GM12865 (cell line): ENCODE measurements at regions not wholly inside any gene's neighbourhood (a gene's known extent, or its start where the extent isn't known, plus 50 kb on each side); places are given as distances from the start of the nearest gene placed in this dataset.

ENCODE experiments used
- DNase-seq: peaks from one replicate; pipeline ENCODE4 v3.0.0; 2010; ENCODE audit warnings: low read depth
- H3K4me3 ChIP-seq: 2 replicates; pipeline ENCODE4 v1.5.1; 2011; ENCODE audit warnings: mild to moderate bottlenecking, low read depth, low read length, control low read depth
- TF ChIP-seq, protein P1 (sequence below): IDR thresholded peaks from 2 replicates; pipeline ENCODE4 v1.5.1; 2011; ENCODE audit warnings: low read length, control low read depth, low read depth, inconsistent platforms; ENCODE audit not compliant: insufficient read depth; ENCODE audit errors: missing control alignments

DNA sequence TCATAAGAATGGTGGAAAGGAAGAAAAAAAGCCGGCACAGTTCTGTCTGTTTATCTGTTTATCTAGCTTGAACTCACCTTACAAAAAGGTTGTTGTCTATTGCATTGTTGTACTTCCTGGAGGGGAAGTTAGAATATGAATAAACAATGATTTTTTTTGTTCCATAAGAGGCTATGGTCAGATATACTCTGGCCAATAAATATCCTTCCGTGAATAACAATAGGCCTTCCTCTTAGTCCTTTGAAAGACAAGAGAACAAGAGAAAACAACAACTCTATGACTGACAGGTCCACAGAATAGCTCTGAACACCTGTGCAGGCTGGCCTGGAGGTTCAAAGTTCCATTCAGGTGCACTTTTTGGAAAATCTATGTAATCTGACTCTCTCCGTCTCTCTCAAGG lies 192.8 kb upstream of the KRR1 start:
- TF ChIP-seq, protein P1, sequence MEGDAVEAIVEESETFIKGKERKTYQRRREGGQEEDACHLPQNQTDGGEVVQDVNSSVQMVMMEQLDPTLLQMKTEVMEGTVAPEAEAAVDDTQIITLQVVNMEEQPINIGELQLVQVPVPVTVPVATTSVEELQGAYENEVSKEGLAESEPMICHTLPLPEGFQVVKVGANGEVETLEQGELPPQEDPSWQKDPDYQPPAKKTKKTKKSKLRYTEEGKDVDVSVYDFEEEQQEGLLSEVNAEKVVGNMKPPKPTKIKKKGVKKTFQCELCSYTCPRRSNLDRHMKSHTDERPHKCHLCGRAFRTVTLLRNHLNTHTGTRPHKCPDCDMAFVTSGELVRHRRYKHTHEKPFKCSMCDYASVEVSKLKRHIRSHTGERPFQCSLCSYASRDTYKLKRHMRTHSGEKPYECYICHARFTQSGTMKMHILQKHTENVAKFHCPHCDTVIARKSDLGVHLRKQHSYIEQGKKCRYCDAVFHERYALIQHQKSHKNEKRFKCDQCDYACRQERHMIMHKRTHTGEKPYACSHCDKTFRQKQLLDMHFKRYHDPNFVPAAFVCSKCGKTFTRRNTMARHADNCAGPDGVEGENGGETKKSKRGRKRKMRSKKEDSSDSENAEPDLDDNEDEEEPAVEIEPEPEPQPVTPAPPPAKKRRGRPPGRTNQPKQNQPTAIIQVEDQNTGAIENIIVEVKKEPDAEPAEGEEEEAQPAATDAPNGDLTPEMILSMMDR, result no peak
- no peak for DNase-seq
- no peak overlapping the region for H3K4me3 ChIP-seq

DNA sequence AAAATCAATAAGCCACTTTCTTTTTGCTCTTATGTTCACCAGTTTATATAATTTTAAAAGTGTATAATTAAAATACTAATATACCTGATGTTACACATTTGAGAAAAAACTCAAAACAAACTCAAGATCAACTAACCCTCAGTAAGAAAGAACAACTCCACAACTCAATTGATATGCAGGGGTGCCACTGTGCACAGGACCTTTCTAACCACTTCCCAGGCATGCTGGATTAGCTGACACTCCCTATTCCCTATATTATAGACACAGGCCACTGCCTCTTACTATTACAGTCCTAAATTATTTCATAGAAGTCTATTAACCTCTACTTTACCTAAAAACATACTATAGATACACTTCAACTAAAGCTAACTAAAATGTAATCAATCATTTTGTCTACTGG lies 191.7 kb upstream of the KRR1 start:
- no peak overlapping the region for H3K4me3 ChIP-seq
- TF ChIP-seq, protein P1, result no peak
- no peak for DNase-seq

DNA sequence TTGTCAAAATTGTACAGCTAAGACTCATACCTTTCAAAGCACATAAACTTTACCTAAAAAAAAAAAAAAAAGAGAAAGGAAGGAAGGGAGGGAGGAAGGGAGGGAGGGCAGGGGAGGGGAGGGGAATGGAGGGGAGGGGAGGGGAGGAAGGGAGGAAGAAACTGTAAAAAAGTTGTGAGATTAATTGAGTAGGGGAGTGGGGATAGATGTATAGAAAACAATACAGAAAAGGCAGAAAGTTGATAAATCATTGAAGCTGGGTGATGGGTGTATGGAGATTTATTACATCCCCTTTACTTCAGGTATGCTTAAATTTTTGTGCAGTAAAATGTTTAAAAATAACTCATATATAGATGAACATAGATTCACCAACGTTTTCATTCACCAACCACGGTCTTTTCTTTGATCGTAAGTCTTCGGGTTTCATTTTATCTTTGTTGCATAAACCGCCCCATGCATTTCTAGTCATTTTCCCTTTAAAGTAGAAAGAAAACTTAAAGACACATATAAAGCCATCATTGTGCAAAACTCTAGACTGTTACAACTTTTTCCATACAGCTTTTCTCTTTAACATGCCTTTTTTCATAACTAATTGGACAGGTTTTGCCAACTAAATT lies 191.2 kb upstream of the KRR1 start:
- no peak for DNase-seq
- TF ChIP-seq, protein P1, result no peak
- H3K4me3 ChIP-seq, result no peak overlapping the region

DNA sequence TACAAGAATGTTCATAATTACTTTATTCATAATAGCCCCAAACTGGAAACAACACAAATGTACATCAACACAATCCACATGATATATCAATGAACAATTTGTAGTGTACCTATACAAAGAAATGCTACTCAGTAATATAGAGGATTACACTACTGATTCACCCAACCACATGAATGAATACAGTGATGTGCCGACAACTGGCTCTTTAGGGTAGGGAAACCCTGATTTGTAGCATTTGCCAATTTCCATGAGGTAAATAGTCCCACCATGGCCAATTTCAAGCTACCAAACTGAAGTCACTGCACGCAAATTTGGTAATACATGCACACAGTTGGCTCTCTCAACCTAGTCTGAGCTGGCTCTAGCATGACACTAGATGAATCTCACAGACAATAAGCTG lies 190.4 kb upstream of the KRR1 start:
- DNase-seq, result no peak
- no peak overlapping the region for H3K4me3 ChIP-seq
- TF ChIP-seq, protein P1, result no peak

DNA sequence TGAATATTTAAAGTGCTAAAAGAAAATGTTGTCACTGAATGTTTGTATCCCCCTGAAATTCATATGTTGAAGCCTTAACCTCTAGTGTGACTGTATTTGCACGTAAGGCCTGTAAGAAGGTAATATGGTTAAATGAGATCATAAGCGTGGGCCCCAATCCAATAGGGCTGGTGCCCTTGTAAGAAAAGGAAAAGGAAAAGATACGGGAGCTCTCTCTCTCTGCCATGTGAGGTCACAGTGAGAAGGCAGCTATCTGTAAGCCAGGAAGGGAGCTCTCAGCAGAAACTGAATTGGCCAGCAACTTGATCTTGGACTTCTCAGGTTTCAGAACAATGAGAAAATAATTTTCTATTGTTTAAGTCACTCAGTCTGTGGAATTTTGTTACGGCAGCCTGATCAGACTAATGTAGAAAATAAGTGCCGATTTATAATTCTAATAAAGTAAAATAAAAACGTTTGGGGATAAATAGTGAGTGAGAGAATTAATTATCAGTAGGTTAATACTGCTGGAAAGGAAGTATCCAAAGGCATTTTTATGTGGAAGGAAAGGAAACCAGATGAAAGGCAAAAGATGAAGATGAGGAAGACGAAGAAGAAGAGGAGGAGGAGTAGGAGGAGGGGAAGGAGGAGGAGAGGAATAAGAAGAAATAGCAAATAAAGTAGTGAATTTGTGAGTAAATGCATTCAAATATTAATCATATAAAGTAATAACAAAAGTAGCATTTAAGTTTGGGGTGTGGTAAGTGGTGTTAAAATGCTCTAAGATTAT lies 188.5 kb upstream of the KRR1 start:
- TF ChIP-seq, protein P1, result no peak
- H3K4me3 ChIP-seq, result no peak overlapping the region
- DNase-seq, result no peak

DNA sequence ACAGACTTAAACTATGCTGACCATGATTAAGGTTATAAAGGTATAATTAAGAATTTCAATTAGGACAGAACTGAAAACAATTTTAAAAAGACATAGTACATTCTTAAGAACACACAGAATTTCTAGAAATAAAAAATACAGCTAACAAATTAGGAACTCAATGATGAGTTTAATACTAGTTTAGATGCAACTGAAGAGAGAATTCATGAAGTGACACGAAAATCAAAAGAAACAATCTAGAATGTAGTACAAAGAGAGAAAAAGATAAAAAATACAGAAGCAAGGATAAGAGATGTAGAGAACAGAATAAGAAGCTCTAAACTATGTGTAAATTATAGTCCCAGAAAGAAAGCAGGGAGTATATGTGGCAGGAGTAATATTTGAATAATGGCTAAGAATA lies 187.8 kb upstream of the KRR1 start:
- TF ChIP-seq, protein P1, result no peak
- no peak overlapping the region for H3K4me3 ChIP-seq
- DNase-seq, result no peak

DNA sequence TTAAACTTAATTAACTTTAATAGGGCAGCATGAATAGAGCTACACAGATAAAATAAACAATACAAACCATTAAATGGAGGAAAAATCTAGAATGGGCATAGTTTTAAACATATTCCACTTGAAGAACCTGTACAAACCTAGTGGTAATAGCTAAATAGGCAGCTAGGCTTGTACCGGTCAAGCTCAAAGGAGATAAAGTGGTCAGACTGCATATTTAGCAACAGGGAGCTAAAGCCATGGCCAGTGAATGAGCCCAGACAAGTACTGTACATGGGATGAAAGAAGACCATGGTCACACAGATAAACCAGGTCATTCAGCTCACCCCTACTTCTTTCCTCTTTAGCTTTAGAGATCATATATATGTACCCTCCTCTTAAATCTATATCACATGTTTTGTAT lies 186.6 kb upstream of the KRR1 start:
- no peak for DNase-seq
- TF ChIP-seq, protein P1, result no peak
- H3K4me3 ChIP-seq, result no peak overlapping the region
